ENCODE measurements at regions not wholly inside any gene's neighbourhood (a gene's known extent, or its start where the extent isn't known, plus 50 kb on each side); places are given as distances from the start of the nearest gene placed in this dataset.

GRCh38 chr11:69996451-69996850, 81.7 kb upstream of the ANO1 start:
- no peak for TF ChIP-seq CTCF (conservative IDR thresholded peaks at IDR 0.05 in 1 of 2, IDR thresholded peaks at IDR 0.05 in 1 of 2; ENCODE audit: low read depth in 1 of 2, low read length in 2 of 2)
- TF ChIP-seq EZH2 (IDR thresholded peaks at IDR 0.05; ENCODE audit: low read length, missing control alignments) = no peak

Measured in fibroblast of lung (primary cell).